Endothelial cell of umbilical vein (primary cell): ENCODE measurements at regions not wholly inside any gene's neighbourhood (a gene's known extent, or its start where the extent isn't known, plus 50 kb on each side); places are given as distances from the start of the nearest gene placed in this dataset.

Experiments
- BruUV-seq: library from RNA; stranded (reverse); fragments of 400-500 nt; replicated peaks from 2 replicates; lab custom pipeline; 2021; lab: Mats Ljungman, UMichigan
- CTCF ChIA-PET: fragments of 300-600, 350-600 bp; sonication (Branson Sonifier 250); formaldehyde crosslinking; loops from one replicate; lab custom pipeline; 2021; ENCODE audit warnings: antibody characterized with exemption, inconsistent platforms; lab: Charles Lee
- POLR2A ChIA-PET: fragments of 300-600, 350-600 bp; sonication (Branson Sonifier 250); formaldehyde crosslinking; loops from one replicate; lab custom pipeline; 2021; ENCODE audit warnings: antibody characterized with exemption, inconsistent platforms; lab: Charles Lee
- DNase-seq: peaks from one replicate; pipeline ENCODE4 v3.0.0-alpha.2; 2011; ENCODE audit warnings: low read depth, low spot score
- FAIRE-seq: peaks from 2 replicates; lab custom pipeline; 2011; peaks lifted over from hg19 to GRCh38; lab: Jason Lieb, UNC
- H2AFZ ChIP-seq: 2 replicates; pipeline ENCODE4 v1.6.0; 2012; ENCODE audit warnings: low read depth, low read length, control low read depth, inconsistent platforms
- H3K27ac ChIP-seq: 2 replicates; pipeline ENCODE4 v1.5.1; 2011; ENCODE audit warnings: low read depth, mild to moderate bottlenecking, control low read depth, low read length, moderate library complexity; ENCODE audit not compliant: insufficient read depth
- H3K27me3 ChIP-seq, 2 experiments: 2 replicates each; pipeline versions ENCODE4 v1.6.0 to v1.6.1; 2011; ENCODE audit warnings: low read length in 2 of 2, mixed read lengths in 1 of 2; ENCODE audit not compliant: control insufficient read depth in 2 of 2, insufficient read depth in 2 of 2
- H3K36me3 ChIP-seq, 2 experiments: 2 replicates in 1 of 2; 3 replicates in 1 of 2; pipeline ENCODE4 v1.5.1; 2011; ENCODE audit warnings: low read length in 2 of 2, mild to moderate bottlenecking in 1 of 2, moderate library complexity in 1 of 2; ENCODE audit not compliant: control insufficient read depth in 2 of 2, insufficient read depth in 2 of 2; ENCODE audit errors: extremely low read depth in 1 of 2
- H3K4me1 ChIP-seq: 3 replicates; pipeline ENCODE4 v1.5.1; 2011; ENCODE audit warnings: mild to moderate bottlenecking, low read length; ENCODE audit not compliant: control insufficient read depth, insufficient read depth; ENCODE audit errors: extremely low read depth
- H3K4me2 ChIP-seq: 2 replicates; pipeline ENCODE4 v1.6.1; 2011; ENCODE audit warnings: low read length, control low read depth, mixed read lengths; ENCODE audit not compliant: insufficient read depth
- H3K4me3 ChIP-seq, 3 experiments: fragments of 200-600 bp in 1 of 3; sonication (generic), shearing (Covaris generic) in 1 of 3; replicated peaks in 1 of 3; 2 replicates each; pipeline ENCODE4 v1.5.1; 2011 to 2016; ENCODE audit warnings: control low read depth in 3 of 3, low read length in 3 of 3, mild to moderate bottlenecking in 2 of 3, inconsistent platforms in 1 of 3, low read depth in 1 of 3, moderate library complexity in 1 of 3; ENCODE audit not compliant: insufficient read depth in 1 of 3
- H3K79me2 ChIP-seq: 2 replicates; pipeline ENCODE4 v1.6.0; 2012; ENCODE audit warnings: low read length, inconsistent platforms; ENCODE audit not compliant: control insufficient read depth, insufficient read depth
- H3K9ac ChIP-seq: replicated peaks from 2 replicates; pipeline ENCODE3; 2011; ENCODE audit warnings: low read length, control low read depth; ENCODE audit not compliant: insufficient read depth; ENCODE audit errors: extremely low read depth
- H3K9me1 ChIP-seq: replicated peaks from 3 replicates; pipeline ENCODE4 v1.6.0; 2011; ENCODE audit warnings: mild to moderate bottlenecking, low read length; ENCODE audit not compliant: control insufficient read depth, insufficient read depth; ENCODE audit errors: extremely low read depth
- H3K9me3 ChIP-seq: replicated peaks from 2 replicates; pipeline ENCODE4 v1.5.1; 2012; ENCODE audit warnings: low read length, inconsistent platforms; ENCODE audit not compliant: control insufficient read depth, insufficient read depth
- H4K20me1 ChIP-seq: replicated peaks from 2 replicates; pipeline ENCODE3; 2011; ENCODE audit warnings: mild to moderate bottlenecking, low read length; ENCODE audit not compliant: control insufficient read depth, insufficient read depth; ENCODE audit errors: extremely low read depth
- CTCF ChIP-seq, 2 donors: IDR thresholded peaks; 1 replicate in 1 of 2; 2 replicates in 1 of 2; pipeline ENCODE4 v1.5.1; 2011; ENCODE audit warnings: low read length in 2 of 2, mild to moderate bottlenecking in 2 of 2, moderate library complexity in 2 of 2, control low read depth in 1 of 2, inconsistent platforms in 1 of 2, low read depth in 1 of 2; ENCODE audit not compliant: insufficient read depth in 1 of 2; ENCODE audit errors: extremely low read depth in 1 of 2
- EZH2 ChIP-seq: IDR thresholded peaks from 2 replicates; pipeline ENCODE4 v1.6.1; 2012; ENCODE audit warnings: borderline replicate concordance, low read depth, mild to moderate bottlenecking, moderate library complexity, low read length, inconsistent platforms; ENCODE audit not compliant: severe bottlenecking
- FOS ChIP-seq: IDR thresholded peaks from 2 replicates; pipeline ENCODE4 v1.6.1; 2011; ENCODE audit warnings: mild to moderate bottlenecking, low read length, moderate library complexity, borderline replicate concordance; ENCODE audit not compliant: insufficient read depth
- GATA2 ChIP-seq: IDR thresholded peaks from 2 replicates; pipeline ENCODE4 v1.7.0; 2011; ENCODE audit warnings: low read depth, mild to moderate bottlenecking, moderate library complexity, mixed read lengths, low read length; ENCODE audit not compliant: insufficient read length, insufficient read depth
- JUN ChIP-seq: IDR thresholded peaks from 2 replicates; pipeline ENCODE4 v1.6.1; 2011; ENCODE audit warnings: borderline replicate concordance, low read depth; ENCODE audit not compliant: insufficient read length, insufficient read depth
- MAX ChIP-seq: IDR thresholded peaks from 2 replicates; pipeline ENCODE4 v1.6.1; 2011; ENCODE audit not compliant: insufficient read depth, insufficient read length
- MYC ChIP-seq: IDR thresholded peaks from one replicate; pipeline ENCODE4 v1.6.1; 2011; ENCODE audit warnings: mild to moderate bottlenecking, low read depth, low read length
- POLR2A ChIP-seq: IDR thresholded peaks from 2 replicates; pipeline ENCODE4 v1.6.1; 2012; ENCODE audit warnings: low read depth, mild to moderate bottlenecking, control low read depth, low read length
- POLR2AphosphoS5 ChIP-seq: IDR thresholded peaks from 2 replicates; pipeline ENCODE4 v1.6.1; 2012; ENCODE audit warnings: low read depth, mild to moderate bottlenecking, control low read depth, low read length, moderate library complexity; ENCODE audit not compliant: insufficient read depth
- dilution Hi-C: fragments of 300-500 bp; cut with MboI; formaldehyde crosslinking; loops from one replicate; pipeline ENCODE4 v1.15.0; 2019; ENCODE audit warnings: low sequenced_read_pairs; ENCODE audit not compliant: extremely low pct_ligation_motif_present
- intact Hi-C: fragments of 100-400 bp; cut with micrococcal nuclease; formaldehyde crosslinking; loops from one replicate; pipeline ENCODE4 v1.10.0; 2022

GRCh38 chr2:145159676-145160075 lies 639.8 kb upstream of the ZEB2 start:
- H3K36me3 ChIP-seq: no peaks in the 10 kb centered on the region
- H2AFZ ChIP-seq: no peak overlapping the region
- H3K79me2 ChIP-seq: no peaks in the 10 kb centered on the region
- no peak for DNase-seq
- no peak overlapping the region for H3K4me2 ChIP-seq
- H3K27me3 ChIP-seq: no peaks in the 10 kb centered on the region
- no TSS peak for BruUV-seq
- H4K20me1 ChIP-seq: no peaks in the 10 kb centered on the region
- intact Hi-C loops: no loop called here
- CTCF ChIA-PET: no interaction called here
- H3K9me1 ChIP-seq: no peaks in the 10 kb centered on the region
- no peak for TF ChIP-seq GATA2
- no peak for TF ChIP-seq POLR2A
- TF ChIP-seq MYC: no peak
- TF ChIP-seq MAX: no peak
- TF ChIP-seq EZH2: no peak
- no peak for TF ChIP-seq FOS
- no peak for TF ChIP-seq CTCF (IDR thresholded peaks at IDR 0.05; ENCODE audit: extremely low read depth in 1 of 2, insufficient read depth in 1 of 2, low read depth in 1 of 2, low read length in 2 of 2)
- TF ChIP-seq POLR2AphosphoS5: no peak
- TF ChIP-seq JUN: no peak
- H3K4me3 ChIP-seq: no peak overlapping the region
- no peak overlapping the region for H3K9ac ChIP-seq
- no peaks in the 10 kb centered on the region for H3K9me3 ChIP-seq
- FAIRE-seq: no peak
- no peaks in the 10 kb centered on the region for H3K4me1 ChIP-seq
- POLR2A ChIA-PET: no interaction called here
- dilution Hi-C loops: no loop called here
- H3K27ac ChIP-seq: no peak overlapping the region
